ENCODE measurements at regions not wholly inside any gene's neighbourhood (a gene's known extent, or its start where the extent isn't known, plus 50 kb on each side); places are given as distances from the start of the nearest gene placed in this dataset. TPM values are rescaled to one million over a fixed set of nuclear protein-coding genes. Genes with fewer than 3 reads are reported as not detected.

Small RNA genes lying in the stretch of these regions (small RNA-seq; reads per million reads assigned to genes)
- gene AP001340.1 (not detected), gene RF00019 (not detected), gene RN7SKP236 (not detected), gene RNA5SP489 (not detected), gene RNU2-55P (10.8 reads per million, percentile 91 among the genes with 10 or more reads in this experiment)
